GM19025 (cell line): ENCODE measurements at regions not wholly inside any gene's neighbourhood (a gene's known extent, or its start where the extent isn't known, plus 50 kb on each side); places are given as distances from the start of the nearest gene placed in this dataset.

Experiments
- ATAC-seq: cut with Tn5 transposase; IDR thresholded peaks from one replicate; pipeline ENCODE4 v1.9.1; 2021; ENCODE audit warnings: mild to moderate bottlenecking, low read depth, moderate library complexity; ENCODE audit not compliant: unreplicated experiment

DNA sequence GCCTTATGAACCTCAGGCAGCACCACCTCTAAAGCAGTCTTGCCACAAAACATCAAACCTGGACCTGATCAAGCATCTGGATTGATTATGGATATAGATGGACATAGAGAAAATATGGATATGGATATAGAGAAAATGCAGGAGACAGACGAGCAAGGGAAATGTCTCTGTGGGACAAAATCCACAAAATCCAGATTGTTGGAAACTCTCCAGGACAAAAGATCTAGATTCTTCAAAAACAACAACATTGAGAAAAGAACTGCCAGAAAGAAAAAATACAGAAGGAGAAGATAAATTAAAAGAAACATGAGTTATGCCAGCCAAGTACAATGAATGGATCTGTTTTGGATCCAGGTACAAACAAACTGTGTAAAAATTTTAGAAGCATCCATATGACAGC is 1176.5 kb downstream of the UQCRFS1 start:
- no peak for ATAC-seq

DNA sequence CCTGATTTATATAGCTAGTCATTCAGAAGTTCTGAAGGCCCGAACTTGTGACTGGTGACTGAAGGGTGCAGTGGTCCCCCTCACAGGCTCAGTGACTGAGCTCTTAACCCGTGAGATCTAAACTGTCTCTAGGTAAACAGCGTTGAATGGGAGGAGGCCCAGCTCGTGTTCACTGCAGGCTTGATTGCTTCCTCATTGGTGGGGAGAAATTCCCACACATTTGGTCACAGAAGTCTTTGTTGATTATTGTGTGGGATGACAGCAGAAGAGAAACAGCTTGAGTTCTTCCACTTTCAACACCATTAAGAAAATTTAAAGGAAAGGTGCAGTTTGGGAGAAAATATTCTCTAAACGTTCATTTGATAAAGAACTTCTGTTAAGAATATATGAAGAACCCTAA is 1178.0 kb downstream of the UQCRFS1 start:
- no peak for ATAC-seq

DNA sequence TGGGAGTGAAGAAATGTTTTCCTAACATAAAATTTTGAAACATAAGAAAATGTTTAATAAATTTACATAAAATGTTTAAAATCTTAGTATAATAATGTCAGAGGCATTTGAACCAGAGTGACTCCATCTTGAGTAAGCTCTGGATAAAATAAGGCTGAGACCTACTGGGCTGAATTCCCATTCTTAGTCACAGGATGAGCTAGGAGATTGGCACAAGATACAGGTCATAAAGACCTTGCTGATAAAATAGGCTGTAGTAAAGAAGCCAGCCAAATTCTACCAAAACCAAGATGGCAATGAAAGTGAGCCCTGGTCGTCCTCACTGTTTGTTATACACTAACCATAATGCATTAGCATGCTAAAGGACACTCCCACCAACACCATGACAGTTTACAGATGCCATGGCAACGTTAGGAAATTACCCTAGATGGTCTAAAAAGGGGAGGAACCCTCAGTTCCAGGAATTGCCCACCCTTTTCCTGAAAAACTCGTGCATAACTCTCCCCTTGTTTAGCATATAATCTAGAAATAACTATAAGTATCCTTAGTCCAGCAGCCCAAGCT is 1184.0 kb downstream of the UQCRFS1 start:
- ATAC-seq = no peak

DNA sequence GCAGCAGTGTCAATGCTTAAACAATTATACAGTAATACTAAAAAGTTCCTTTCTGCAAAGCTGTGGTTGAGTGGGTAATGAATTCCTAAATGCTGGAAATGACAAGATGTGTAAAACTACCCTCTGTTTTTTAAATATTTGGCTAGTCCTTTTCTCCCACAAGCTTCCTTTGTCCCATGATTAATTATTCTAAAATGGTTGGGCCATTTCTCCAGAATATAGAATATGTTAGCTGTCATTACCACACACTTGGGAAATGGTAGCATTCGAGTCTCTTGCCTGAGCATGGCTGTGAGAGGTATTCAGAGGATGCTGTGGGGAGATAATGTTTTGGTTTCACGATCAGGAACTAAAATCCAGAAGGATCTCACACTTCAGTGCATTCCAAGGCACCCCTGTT is 1185.8 kb downstream of the UQCRFS1 start:
- no peak for ATAC-seq

DNA sequence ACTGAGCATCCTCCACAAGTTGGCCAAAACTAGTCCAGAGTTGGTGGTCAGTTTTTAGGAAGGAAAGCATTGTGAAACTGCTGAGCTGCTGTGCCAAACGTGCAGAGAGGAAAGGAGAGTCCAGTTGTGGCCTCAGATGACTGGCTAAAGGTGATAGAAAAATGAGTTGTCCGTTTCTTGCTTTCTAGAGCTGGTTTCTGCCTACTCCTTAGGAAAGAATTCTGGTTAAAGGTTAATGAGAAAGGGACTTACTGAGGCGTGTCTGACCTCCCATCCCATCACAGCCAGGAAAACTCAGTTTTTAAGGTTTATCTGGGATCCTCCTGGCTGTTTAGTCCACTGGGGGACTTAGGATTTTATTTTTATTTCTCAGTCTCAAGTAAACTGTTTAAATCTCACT is 1186.3 kb downstream of the UQCRFS1 start:
- no peak for ATAC-seq

DNA sequence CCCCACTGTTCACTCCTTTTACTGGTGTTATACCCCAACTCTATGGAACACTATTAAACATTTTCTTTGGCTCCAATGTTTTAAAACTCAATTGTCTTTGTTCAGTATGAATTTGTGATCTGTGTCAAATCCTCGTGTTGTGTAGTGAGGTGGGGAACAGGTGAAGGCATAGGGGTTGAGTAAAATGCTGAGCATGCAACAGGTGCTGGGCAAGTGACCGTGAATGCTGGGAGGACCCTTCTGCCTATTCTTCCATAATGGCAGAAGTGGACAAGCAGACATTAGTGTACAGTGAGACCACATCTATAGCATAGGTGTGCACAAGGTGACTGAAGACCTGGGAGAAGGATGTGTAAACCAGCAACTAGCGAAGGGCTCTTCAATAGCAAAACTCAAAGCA is 1188.0 kb downstream of the UQCRFS1 start:
- ATAC-seq = no peak

DNA sequence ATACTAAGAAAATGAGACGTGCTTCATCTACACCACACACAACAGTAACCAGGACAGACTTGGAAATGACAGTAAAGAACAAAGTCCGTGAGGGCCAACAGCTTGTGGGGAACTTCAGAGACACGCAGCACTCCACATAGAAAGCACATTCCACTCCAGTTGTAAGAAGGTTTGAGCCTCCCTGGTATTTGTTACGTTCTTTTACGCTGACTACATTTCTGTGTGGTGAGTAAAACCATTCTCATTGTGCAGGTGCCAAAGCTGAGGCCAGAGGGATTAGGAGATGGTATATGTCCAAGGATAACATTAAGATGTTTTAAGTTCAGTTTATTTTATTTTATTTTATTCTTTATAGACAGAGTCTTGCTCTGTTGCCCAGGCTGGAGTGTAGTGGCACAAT is 1189.9 kb downstream of the UQCRFS1 start:
- ATAC-seq = no peak

DNA sequence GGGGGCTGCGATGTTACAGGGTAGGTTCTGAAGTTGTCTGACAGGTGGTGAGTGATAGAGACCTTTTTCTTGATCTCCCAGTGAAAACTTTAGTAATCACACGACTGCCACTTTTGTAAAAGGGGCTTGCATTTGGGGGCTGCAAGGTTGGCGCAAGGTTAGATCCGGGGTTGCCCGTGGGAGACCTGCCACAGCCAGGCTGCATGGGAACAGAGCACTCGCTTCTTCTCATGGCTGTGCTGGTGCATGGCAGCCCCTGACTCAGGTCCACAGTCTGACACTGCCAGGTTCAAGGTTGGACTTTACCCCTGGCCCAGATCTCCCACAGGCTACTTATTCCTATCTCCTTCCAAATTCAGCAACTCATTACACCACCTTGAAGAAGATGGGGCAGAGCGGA is 1190.4 kb downstream of the UQCRFS1 start:
- ATAC-seq = no peak

DNA sequence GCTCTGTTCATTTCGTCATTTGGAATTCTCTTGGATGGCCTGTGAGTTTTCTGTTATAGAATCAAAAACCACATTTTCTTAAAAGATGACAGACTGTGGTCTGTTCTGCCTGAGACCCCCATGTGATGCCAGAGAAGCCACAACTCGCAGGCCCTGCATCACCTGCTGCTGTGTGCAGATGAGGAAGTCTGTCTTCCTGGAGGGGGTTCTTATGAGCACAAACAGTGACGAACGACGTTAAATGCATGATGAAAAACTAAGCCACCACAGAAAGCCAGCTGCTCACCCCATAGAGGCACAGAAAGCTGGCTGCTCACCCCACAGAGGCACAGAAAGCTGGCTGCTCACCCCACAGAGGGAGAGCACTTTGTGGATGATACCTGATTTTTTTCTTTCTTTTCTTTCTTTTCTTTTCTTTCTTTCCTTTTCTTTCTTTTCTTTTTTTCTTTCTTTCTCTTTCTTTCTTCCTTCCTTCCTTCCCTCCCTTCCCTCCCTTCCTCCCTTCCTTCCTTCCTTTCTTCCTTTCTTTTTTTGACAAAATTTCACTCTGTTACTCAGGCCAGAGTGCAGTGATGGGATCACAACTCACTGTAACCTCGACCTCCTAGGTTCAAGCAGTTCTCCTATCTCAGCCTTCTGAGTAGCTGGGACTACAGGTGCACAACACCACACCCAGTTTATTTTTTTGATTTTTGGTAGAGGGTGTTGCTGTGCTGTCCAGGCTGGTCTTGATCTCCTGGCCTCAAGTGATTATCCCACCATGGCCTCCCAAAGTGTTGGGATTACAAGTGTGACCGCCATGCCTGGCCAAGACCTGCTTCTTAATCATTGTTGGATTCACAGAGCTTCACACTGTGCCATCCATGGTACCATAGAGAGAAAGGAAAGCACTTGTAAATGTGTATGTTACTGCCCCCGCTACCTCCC is 1191.4 kb downstream of the UQCRFS1 start:
- no peak for ATAC-seq

DNA sequence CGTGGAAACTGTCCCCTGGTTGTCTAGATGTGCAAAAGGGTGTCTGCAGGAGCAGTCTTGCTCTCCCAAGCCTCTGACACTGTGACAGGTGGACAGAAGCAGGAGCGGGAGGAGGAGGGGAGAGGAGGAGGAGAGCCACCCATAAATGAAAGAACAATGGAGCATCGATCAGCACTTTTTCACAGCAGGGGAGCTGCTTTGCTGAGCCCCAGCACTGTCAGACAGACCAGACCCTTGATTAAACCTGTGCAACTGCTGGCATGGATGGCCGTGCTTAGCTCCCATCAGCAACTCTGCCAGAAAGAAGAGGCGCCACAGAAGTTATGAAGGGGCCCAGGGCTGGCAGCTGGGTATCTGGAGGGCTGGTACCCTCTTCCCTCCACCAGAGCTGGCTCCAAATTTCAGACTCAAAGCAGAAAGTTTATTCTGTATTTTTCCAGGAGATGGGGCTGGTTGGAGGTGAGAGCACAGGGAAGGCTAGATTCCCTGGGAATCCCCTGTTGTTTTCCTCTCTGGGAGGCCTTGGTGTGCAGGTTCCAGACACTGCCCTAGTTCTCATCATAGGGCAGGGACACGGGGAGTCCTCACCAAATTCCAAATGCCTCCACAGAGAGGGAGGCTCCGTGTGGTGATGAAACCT is 1192.2 kb downstream of the UQCRFS1 start:
- ATAC-seq = no peak

DNA sequence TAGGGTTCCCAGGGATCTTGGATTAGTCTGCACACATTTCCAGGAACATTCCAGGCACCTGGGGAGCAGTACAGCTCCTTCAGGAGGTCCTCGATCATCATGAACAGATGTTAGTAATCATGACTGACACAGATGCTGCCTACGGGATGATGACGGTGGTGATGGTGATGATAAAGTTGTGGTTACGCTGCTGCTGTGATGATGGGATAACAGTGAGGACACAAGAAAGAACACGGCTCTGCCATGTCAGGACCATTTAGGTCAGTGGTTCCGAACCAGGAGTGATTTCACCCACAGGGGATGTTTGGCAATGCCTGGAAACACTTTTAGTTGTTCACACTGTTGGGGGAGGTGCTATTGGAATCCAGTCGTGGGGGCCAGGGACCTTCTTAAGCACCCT is 1193.0 kb downstream of the UQCRFS1 start:
- ATAC-seq = no peak

DNA sequence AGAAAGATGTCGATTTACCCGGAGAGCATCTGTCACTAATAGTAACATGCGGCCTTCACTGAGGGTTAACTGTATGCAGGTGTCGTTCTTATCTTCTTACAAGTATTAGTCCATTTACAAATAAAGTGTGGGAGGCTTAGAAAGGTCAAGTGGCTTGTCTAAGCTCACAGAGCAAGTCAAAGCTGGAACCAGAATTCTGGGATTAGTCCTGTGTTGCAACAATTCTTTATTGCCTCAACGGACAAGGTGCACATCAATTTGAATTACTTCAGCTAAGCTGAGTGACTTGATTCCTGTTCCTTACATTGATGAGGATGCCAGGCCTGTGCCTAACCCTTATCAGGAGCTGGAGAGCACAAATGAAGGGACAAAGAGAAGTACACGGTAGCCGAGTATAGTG is 1193.6 kb downstream of the UQCRFS1 start:
- no peak for ATAC-seq

DNA sequence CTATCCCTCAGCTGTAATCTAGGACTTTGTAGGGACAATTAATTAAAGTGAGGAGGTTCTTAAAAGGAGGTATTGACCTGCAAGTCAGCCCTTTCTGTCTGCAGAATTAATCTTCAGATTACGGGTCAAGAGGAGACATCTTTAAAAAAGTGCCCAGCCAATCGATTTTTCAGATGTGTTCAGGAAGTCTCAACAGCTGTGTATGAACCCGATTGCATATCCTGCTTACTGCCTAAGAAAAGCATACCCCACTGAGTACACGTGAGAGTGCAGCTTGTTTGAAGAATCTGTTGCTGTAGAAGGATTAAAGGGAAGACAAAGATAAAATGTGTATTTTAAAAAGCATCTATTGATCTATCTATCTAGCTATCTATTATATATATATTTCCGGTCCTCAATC is 1194.5 kb downstream of the UQCRFS1 start:
- no peak for ATAC-seq

DNA sequence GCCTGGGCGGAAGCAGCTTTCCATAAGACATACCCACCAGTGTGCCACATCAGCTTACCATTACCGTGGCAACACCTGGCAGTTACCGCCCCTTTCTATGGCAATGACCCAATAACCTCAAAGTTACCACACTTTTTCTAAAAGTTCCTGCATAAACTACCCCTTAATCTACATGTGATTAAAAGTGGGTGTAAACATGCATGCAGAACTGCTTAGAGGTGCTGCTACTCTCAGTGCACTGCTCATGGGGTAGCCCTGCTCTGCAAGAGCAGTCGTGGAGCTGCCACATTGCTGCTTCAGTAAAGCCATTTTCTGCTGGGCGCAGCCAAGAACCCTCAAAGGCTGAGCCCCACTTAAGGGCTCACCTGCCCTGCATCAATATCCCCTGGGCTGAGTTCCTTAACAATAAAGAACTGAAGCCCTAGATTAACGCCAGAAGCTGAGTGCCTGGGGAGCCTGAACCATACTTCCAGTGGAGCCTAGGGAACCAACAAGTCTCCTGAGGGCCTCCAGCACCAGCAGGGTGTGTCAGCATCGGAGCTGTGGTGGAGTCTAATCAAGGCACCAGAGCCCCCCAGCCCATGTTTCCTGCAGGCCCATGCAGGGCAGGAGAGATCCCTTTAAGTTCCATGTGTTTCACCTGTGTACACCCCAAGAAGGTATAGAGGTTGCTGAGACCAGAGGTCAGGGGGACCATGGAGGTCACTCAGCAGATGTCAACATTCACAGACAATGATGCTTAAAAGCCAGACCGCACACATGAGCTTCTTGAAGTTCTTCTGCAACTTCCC is 1198.1 kb downstream of the UQCRFS1 start:
- no peak for ATAC-seq

DNA sequence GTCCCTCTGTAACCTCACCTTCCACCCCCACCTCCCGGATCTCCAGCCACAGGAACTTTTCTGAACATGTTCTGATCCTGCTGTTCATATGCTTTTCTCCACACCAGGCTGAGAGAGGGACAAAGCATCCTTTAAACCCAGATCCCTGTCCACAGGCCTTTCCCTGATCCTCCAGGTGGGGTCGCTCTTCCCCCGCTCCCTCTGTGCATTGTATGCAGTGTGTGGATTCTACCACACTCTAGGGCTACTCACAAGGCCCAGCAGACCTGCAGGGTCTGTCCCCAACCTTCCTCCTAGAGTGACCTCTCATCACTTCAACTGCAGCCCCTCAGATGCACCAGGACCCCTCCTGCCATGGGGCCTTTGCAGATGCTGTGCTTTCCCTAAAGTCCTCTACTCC is 1200.6 kb downstream of the UQCRFS1 start:
- no peak for ATAC-seq

DNA sequence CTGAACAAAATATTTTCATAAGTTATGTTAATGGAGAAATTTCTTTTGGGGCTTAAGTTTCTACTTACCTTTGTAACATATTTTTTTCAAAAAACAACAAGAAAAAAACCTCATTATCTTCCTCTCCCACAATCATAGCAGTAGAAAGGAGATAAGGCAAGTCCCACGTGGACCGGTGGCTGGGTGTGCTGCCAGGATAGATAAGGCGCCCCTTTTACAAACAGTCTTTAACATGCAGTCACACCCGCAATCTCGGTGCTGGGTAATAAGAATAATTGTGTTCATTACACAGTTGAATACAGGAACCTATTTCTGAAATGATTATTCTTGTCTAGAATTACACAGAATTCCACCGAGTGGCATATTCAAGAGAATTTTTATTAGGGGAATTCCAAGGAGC is 1202.3 kb downstream of the UQCRFS1 start:
- no peak for ATAC-seq

DNA sequence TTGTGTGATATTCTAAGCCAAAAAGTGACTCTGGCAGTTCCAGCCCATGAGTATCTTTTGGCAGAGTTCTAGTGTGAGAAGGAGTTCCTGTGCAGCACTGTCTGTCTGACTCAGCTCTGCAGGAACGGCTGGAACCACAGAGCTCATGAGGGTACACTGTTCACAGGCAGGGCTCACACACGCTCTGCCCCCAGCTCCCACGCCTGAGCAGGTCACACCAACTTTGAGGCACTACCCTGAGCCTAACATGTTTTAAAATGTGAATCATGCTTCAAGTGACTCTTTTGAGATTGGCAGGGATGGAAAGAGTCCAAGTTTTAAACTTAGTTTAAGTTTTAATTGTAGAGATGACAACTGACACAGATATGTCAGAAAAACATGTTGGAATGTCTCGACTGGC is 1203.3 kb downstream of the UQCRFS1 start:
- no peak for ATAC-seq

DNA sequence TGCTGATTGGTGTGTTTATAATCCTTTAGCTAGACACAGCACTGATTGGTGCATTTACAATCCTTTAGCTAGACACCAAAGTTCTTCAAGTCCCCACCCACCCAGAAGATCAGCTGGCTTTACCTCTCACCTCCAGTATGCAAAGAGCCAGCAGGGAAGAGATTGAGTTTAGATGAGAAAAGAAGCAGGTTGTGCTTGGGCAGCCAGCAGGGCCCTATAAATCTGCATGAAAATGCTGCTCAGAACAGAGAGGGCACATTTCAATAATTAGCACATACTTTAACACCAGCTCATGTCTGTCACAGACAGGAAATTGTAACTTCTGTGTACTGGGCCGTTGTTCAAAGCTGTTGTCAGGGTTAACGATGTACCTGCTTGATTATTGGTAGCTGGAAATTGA is 1204.3 kb downstream of the UQCRFS1 start:
- ATAC-seq = no peak

DNA sequence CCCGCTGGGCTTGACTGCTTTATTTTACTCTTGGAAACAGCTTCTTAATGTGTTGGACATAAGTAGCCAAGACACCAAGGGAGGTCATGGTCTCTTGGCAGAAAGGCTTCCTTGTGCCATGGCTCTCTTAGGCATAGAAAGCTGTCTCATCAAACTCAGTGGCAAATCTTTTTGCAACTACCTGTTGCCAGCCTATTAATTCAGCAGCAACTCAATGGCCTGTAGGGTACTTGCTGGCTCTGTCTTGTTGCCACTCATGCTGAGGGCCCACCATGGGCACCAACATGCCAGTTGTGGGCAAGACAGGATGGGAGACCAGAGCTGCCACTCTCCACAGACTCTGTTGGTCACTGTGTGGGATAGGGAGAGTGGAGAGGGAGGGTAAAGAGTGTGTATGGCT is 1209.4 kb downstream of the UQCRFS1 start:
- ATAC-seq = no peak

DNA sequence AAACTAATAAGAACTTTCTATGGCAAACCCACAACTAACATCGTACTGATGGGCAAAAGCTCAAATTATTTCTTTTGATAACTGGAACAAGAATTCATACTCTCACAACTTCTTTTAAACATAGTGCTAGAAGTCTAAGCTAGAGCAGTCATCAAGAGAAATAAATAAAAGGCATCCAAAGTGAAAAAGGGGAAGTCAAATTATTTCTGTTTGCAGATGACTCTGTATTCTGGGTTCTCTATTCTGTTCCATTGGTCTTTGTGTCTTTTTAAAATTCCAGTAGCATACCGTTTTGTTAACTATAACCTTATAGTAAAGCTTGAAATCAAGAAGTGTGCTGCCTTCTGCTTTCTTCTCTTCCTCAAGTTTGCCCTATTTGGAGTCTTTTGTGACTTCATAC is 1215.9 kb downstream of the UQCRFS1 start:
- ATAC-seq = no peak
